ENCODE measurements at regions not wholly inside any gene's neighbourhood (a gene's known extent, or its start where the extent isn't known, plus 50 kb on each side); places are given as distances from the start of the nearest gene placed in this dataset.

DNA sequence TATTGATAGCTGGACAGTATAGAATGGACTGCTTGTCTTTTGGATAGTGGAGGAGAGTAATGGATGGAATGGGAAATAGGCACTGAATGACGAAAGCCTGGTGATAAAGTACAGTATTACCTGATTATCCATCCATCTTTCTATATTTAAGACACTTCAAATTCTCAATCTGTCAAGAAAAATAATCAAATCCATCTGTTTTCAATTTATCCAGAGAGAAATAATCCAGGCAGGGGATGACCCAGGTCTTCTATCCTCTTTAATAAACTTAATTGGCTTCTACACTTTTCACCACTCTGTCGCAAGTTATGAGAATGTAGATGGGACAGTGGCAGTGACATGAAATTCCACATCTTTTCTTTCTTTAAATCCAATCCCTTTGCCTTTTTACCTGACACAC is 420.3 kb upstream of the PDZRN3 start:
- Histone ChIP-seq H3K27me3 (ENCODE audit: low read depth) (no peaks in the 10 kb centered on the region), H3K9me3 (replicated peaks) (no peaks in the 10 kb centered on the region), H3K27ac (replicated peaks) (no peak overlapping the region), H3K4me1 (no peaks in the 10 kb centered on the region), H3K4me3 (no peak overlapping the region), H3K36me3 (no peaks in the 10 kb centered on the region)
- intact Hi-C loops (cut with micrococcal nuclease), result no loop called here
- TF ChIP-seq, protein P1, sequence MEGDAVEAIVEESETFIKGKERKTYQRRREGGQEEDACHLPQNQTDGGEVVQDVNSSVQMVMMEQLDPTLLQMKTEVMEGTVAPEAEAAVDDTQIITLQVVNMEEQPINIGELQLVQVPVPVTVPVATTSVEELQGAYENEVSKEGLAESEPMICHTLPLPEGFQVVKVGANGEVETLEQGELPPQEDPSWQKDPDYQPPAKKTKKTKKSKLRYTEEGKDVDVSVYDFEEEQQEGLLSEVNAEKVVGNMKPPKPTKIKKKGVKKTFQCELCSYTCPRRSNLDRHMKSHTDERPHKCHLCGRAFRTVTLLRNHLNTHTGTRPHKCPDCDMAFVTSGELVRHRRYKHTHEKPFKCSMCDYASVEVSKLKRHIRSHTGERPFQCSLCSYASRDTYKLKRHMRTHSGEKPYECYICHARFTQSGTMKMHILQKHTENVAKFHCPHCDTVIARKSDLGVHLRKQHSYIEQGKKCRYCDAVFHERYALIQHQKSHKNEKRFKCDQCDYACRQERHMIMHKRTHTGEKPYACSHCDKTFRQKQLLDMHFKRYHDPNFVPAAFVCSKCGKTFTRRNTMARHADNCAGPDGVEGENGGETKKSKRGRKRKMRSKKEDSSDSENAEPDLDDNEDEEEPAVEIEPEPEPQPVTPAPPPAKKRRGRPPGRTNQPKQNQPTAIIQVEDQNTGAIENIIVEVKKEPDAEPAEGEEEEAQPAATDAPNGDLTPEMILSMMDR (IDR thresholded peaks at IDR 0.05; ENCODE audit: borderline replicate concordance), result no peak
- no peak for DNase-seq

DNA sequence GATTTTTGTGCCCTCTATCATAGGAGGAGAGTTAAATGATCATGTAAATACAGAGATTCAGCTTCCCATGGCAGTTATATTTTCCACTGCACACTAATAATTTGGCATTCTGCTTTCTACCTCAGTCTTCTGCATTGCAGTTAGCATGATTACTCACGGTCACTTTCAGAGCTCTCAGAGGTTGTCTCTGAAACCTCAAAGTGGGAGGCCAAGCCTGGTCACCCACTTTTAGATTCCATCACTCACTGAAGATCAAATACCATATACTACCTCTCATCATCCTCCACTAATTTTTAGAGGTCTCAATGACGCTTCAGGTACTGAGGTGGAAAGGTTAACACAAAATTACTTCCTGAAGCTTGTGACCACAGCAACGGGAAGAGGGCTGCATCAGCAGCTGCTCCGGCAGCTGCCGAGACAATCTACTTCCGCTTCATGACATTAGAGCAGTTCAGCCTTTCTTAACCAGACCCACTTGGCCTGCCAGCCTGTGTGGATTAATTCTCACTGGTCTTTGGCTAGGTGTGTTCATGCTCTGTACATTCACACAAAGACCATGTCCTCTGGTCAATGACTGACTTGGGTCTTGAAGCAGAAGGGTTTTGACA is 416.4 kb upstream of the PDZRN3 start:
- Histone ChIP-seq H3K27me3 (ENCODE audit: low read depth) (no peaks in the 10 kb centered on the region), H3K4me1 (no peaks in the 10 kb centered on the region), H3K36me3 (no peaks in the 10 kb centered on the region), H3K4me3 (no peak overlapping the region), H3K9me3 (replicated peaks) (no peaks in the 10 kb centered on the region), H3K27ac (replicated peaks) (no peak overlapping the region)
- TF ChIP-seq, protein P1 (IDR thresholded peaks at IDR 0.05; ENCODE audit: borderline replicate concordance), result no peak
- intact Hi-C loops (cut with micrococcal nuclease), result no loop called here
- DNase-seq, result no peak

DNA sequence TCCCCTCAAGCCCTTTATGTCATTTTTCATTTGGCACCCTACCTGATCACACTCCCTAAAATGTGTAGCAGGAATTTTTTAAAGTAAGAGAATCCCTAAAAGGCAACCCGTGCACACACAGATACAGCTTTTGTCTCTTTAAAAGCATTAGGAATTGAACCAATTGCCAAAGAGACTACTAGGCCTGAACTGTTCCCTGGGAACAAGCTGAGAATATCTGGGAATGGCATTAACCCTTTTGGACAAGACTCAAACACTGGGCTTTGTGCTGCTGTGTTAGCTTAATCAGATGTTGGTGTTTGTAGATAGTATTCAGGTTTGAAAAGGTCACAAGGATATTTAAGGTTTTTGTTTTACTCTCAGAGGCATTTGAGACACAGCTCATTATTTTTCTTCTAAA is 414.4 kb upstream of the PDZRN3 start:
- H3K36me3 ChIP-seq, result no peaks in the 10 kb centered on the region
- intact Hi-C loops (cut with micrococcal nuclease), result no loop called here
- H3K27ac ChIP-seq (replicated peaks), result no peak overlapping the region
- DNase-seq, result no peak
- TF ChIP-seq, protein P1 (IDR thresholded peaks at IDR 0.05; ENCODE audit: borderline replicate concordance), result no peak
- no peaks in the 10 kb centered on the region for H3K27me3 ChIP-seq (ENCODE audit: low read depth)
- H3K4me1 ChIP-seq, result no peaks in the 10 kb centered on the region
- no peak overlapping the region for H3K4me3 ChIP-seq
- H3K9me3 ChIP-seq (replicated peaks), result no peaks in the 10 kb centered on the region

DNA sequence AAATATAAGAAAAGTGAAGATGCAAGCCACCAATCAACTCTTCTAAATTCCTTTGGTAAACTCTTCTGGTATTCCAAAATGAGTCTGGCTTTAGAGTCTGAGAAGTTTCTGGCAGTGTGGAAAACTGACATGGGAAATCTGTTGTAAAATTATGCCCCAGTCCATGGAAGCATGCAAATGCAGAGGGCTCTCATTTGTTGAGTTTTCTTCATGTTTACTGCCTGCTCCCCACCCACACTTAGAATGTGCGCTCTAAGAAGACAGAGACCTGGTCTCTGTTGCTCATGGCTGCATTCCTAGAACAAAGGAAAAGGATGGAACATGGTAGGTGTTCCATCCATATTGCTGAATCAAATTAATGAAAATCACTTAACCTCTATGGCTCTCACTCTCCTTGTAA is 411.8 kb upstream of the PDZRN3 start:
- DNase-seq, result no peak
- no peaks in the 10 kb centered on the region for H3K9me3 ChIP-seq (replicated peaks)
- intact Hi-C loops (cut with micrococcal nuclease), result no loop called here
- no peak overlapping the region for H3K4me3 ChIP-seq
- no peak overlapping the region for H3K27ac ChIP-seq (replicated peaks)
- no peaks in the 10 kb centered on the region for H3K4me1 ChIP-seq
- TF ChIP-seq, protein P1 (IDR thresholded peaks at IDR 0.05; ENCODE audit: borderline replicate concordance), result no peak
- no peaks in the 10 kb centered on the region for H3K27me3 ChIP-seq (ENCODE audit: low read depth)
- H3K36me3 ChIP-seq, result no peaks in the 10 kb centered on the region

DNA sequence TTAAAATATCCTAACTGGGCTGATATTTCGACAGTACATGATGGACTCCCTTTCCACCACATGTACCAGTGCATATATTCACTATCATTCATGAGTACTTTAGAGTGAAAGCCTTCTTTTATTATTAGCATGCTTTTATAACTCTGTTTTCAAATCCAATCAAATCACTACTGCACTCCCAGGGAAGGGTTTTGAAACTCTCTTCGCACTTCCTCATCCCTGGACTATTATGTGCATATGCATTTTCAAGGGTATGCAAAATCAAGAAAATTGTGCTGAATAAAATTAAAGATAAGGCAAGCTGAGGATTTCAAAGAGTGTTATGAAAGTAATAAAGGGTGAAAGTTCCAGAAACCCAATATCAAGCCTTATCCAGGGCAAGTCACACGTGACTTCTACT is 411.4 kb upstream of the PDZRN3 start:
- intact Hi-C loops (cut with micrococcal nuclease), result no loop called here
- no peak for DNase-seq
- Histone ChIP-seq H3K36me3 (no peaks in the 10 kb centered on the region), H3K27ac (replicated peaks) (no peak overlapping the region), H3K9me3 (replicated peaks) (no peaks in the 10 kb centered on the region), H3K4me1 (no peaks in the 10 kb centered on the region), H3K4me3 (no peak overlapping the region), H3K27me3 (ENCODE audit: low read depth) (no peaks in the 10 kb centered on the region)
- TF ChIP-seq, protein P1 (IDR thresholded peaks at IDR 0.05; ENCODE audit: borderline replicate concordance), result no peak

Data from left ventricle myocardium inferior (tissue), 1 donor.